K562 (cell line): ENCODE measurements at regions not wholly inside any gene's neighbourhood (a gene's known extent, or its start where the extent isn't known, plus 50 kb on each side); places are given as distances from the start of the nearest gene placed in this dataset.

Source experiments
- ATAC-seq: fragments of 200-7000 bp; cut with Tn5 transposase; 3 replicates; pipeline ENCODE4 v1.9.1; 2020; ENCODE audit warnings: moderate library complexity
- BruUV-seq: library from RNA; stranded (reverse); fragments of 400-500 nt; replicated peaks from 2 replicates; lab custom pipeline; 2021; lab: Mats Ljungman, UMichigan
- CTCF ChIA-PET: fragments of 300-600 bp; formaldehyde crosslinking; extraction: SDS; loops from one replicate; lab custom pipeline; 2021; ENCODE audit warnings: low intra/inter-chr PET ratio; lab: Yijun Ruan, JAX
- POLR2A ChIA-PET: fragments of 300-600, 350-650 bp; sonication (Branson Sonifier 250); formaldehyde crosslinking; extraction: SDS; loops from one replicate; lab custom pipeline; 2021; ENCODE audit warnings: antibody characterized with exemption, inconsistent platforms; lab: Yijun Ruan, JAX
- DNase-seq, 4 experiments: peaks; one replicate each; pipeline versions ENCODE4 v3.0.0 to v3.0.0-alpha.2; 2011 to 2018; ENCODE audit warnings: low spot score in 3 of 4, mixed read lengths in 3 of 4; ENCODE audit errors: extremely low read depth in 1 of 4
- FAIRE-seq: peaks from 2 replicates; lab custom pipeline; 2011; peaks lifted over from hg19 to GRCh38; lab: Jason Lieb, UNC
- H2AFZ ChIP-seq: 2 replicates; pipeline ENCODE4 v1.6.0; 2011; ENCODE audit warnings: low read depth, low read length, control low read depth, inconsistent platforms
- H3K27ac ChIP-seq: fragments of 200-600 bp; 3 replicates; pipeline ENCODE4 v1.8.0; 2011; ENCODE audit warnings: low read depth, mild to moderate bottlenecking, control low read depth, inconsistent platforms, low read length, moderate library complexity, mixed read lengths; ENCODE audit errors: extremely low read depth
- H3K27me3 ChIP-seq, 2 experiments: fragments of 300-600 bp in 1 of 2; 2 replicates in 1 of 2; 3 replicates in 1 of 2; pipeline versions ENCODE4 v1.6.0 to v1.8.0; 2011; ENCODE audit warnings: inconsistent platforms in 2 of 2, low read length in 2 of 2, mild to moderate bottlenecking in 1 of 2, mixed read lengths in 1 of 2, moderate library complexity in 1 of 2; ENCODE audit not compliant: control insufficient read depth in 2 of 2, insufficient read depth in 2 of 2
- H3K36me3 ChIP-seq: fragments of 300-600 bp; 3 replicates; pipeline ENCODE4 v1.8.0; 2011; ENCODE audit warnings: mild to moderate bottlenecking, low read length, inconsistent platforms; ENCODE audit not compliant: control insufficient read depth, insufficient read depth
- H3K4me1 ChIP-seq, 2 experiments: fragments of 200-600 bp in 1 of 2; replicated peaks in 1 of 2; 2 replicates in 1 of 2; 3 replicates in 1 of 2; pipeline versions ENCODE4 v1.5.1 to v1.8.0; 2011; ENCODE audit warnings: inconsistent platforms in 2 of 2, low read length in 2 of 2, mild to moderate bottlenecking in 1 of 2, mixed read lengths in 1 of 2, moderate library complexity in 1 of 2; ENCODE audit not compliant: control insufficient read depth in 2 of 2, insufficient read depth in 2 of 2
- H3K4me2 ChIP-seq: 2 replicates; pipeline ENCODE4 v1.6.1; 2011; ENCODE audit warnings: low read length, control low read depth, inconsistent platforms, mixed read lengths; ENCODE audit not compliant: insufficient read depth
- H3K4me3 ChIP-seq: fragments of 200-600 bp; sonication (generic), shearing (Covaris generic); 2 replicates; pipeline ENCODE4 v1.5.1; 2016; ENCODE audit warnings: control low read depth, inconsistent platforms
- H3K79me2 ChIP-seq: fragments of 200-600 bp; 3 replicates; pipeline ENCODE4 v1.8.0; 2011; ENCODE audit warnings: low read length, inconsistent platforms; ENCODE audit not compliant: control insufficient read depth, insufficient read depth
- H3K9ac ChIP-seq, 2 experiments: 2 replicates each; pipeline versions ENCODE4 v1.6.0 to v1.6.1; 2011; ENCODE audit warnings: low read depth in 2 of 2, low read length in 2 of 2, control low read depth in 1 of 2, inconsistent platforms in 1 of 2, mild to moderate bottlenecking in 1 of 2, mixed read lengths in 1 of 2; ENCODE audit not compliant: insufficient read depth in 1 of 2
- H3K9me1 ChIP-seq: one replicate; pipeline ENCODE4 v1.6.0; 2011; ENCODE audit warnings: inconsistent platforms, mild to moderate bottlenecking, low read length, moderate library complexity; ENCODE audit not compliant: control insufficient read depth, insufficient read depth
- H3K9me3 ChIP-seq: replicated peaks from 2 replicates; pipeline ENCODE4 v1.5.1; 2011; ENCODE audit warnings: low read depth, low read length, inconsistent platforms; ENCODE audit not compliant: control insufficient read depth, insufficient read depth
- H4K20me1 ChIP-seq: replicated peaks from 2 replicates; pipeline ENCODE4 v1.6.1; 2011; ENCODE audit warnings: low read length, inconsistent platforms, mixed read lengths; ENCODE audit not compliant: control insufficient read depth, insufficient read depth
- BDP1 ChIP-seq: IDR thresholded peaks from 3 replicates; pipeline ENCODE4 v1.6.1; 2011; ENCODE audit not compliant: insufficient read length, insufficient read depth
- MAFK ChIP-seq: IDR thresholded peaks from 2 replicates; pipeline ENCODE4 v1.6.1; 2011; ENCODE audit warnings: low read length, improper control_type of control experiment
- TEAD4 ChIP-seq, 2 experiments: sonication (generic) in 1 of 2; formaldehyde crosslinking in 1 of 2; IDR thresholded peaks; 2 replicates each; pipeline versions ENCODE4 v1.6.1 to v1.8.0; 2012 to 2022; ENCODE audit warnings: borderline replicate concordance in 1 of 2, inconsistent platforms in 1 of 2, low read length in 1 of 2, mild to moderate bottlenecking in 1 of 2, missing genetic modification reagents in 1 of 2
- WGBS: fragments of 100-300 bp; shearing (Covaris generic); methylation state at CpG from one replicate; pipeline ENCODE4 v1.1.6; 2016; ENCODE audit warnings: low coverage, mixed read lengths; ENCODE audit not compliant: insufficient coverage; ENCODE audit errors: missing lambda C conversion rate; 5-methylcytosine and 5-hydroxymethylcytosine counted together
- in situ Hi-C: fragments of 300-500 bp; cut with MboI; formaldehyde crosslinking; loops from 4 replicates; pipeline ENCODE4 v1.15.0; 2018; ENCODE audit warnings: inconsistent platforms, mixed read lengths
- intact Hi-C: fragments of 100-400 bp; cut with micrococcal nuclease; formaldehyde crosslinking; loops from 2 replicates; pipeline ENCODE4 v1.14.2; 2022
- TF ChIP-seq, protein P1 (sequence below), 2 experiments: fragments of 450-650 bp; conservative IDR thresholded peaks; 2 replicates each; pipeline ENCODE4 v1.6.1; 2017; ENCODE audit warnings: mild to moderate bottlenecking in 2 of 2, moderate library complexity in 2 of 2
- TF ChIP-seq, protein P2 (sequence below): fragments of 450-650 bp; formaldehyde crosslinking; IDR thresholded peaks from 2 replicates; pipeline ENCODE4 v1.4.0; 2020; ENCODE audit warnings: mild to moderate bottlenecking, mixed read lengths
- TF ChIP-seq, protein P3 (sequence below): fragments of 450-650 bp; IDR thresholded peaks from 2 replicates; pipeline ENCODE4 v1.6.1; 2014; ENCODE audit warnings: low read depth, mild to moderate bottlenecking, moderate library complexity, borderline replicate concordance

DNA sequence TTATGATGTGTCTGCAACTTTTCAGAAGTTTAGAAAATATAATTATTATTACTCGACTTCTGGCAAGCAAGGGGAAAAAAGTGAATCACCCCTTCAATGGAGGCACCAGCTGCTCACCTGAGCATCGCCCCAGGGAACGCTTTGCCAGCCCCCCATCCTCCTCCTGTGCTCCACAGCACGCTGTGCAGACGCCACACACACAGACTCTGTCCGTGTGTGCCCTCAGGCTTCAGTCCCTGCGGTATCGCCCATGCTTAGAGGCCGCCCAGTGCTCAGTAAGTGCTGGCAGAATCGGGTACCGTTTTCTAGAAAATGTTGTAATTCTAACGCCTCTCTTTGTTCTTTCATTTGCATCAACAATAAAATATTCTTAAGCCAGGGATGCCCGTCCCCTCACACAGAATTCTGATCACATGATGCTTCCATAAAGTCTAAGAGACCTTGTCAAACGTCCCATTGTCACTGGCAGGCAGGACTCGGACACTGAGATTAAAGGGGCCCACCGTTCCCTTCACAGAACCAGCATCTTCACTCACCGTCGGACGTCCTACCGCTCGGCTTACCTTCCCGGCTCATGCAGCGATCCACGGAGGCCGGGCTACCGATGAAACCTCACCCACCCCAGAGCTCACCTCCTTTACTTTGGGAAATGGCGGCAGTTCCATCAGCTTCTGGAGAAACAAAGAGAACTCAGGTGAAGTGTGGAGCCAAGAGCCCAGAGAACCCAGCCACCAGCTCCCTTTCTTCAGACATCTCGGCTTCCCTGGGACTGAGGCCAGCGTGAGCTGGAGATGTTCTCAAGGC lies 105.5 kb downstream of the DLL1 start:
- H2AFZ ChIP-seq: no peak overlapping the region
- in situ Hi-C loops (no loop called here), intact Hi-C loops (no loop called here)
- no peak overlapping the region for H3K4me2 ChIP-seq
- no peak overlapping the region for H3K9ac ChIP-seq
- DNase-seq: no peak
- no peaks in the 10 kb centered on the region for H3K79me2 ChIP-seq
- H3K9me1 ChIP-seq: no peaks in the 10 kb centered on the region
- no peak overlapping the region for H3K4me3 ChIP-seq
- H3K9me3 ChIP-seq: 0 out of 2 replicates have a peak, but pooled peaks cover 4% of the 10 kb centered on the region
- peaks cover 13 to 56% of the 10 kb centered on the region in 2 experiments; a peak in 4 of 5 replicates for H3K27me3 ChIP-seq
- CTCF ChIA-PET: no interaction called here
- H3K4me1 ChIP-seq: peaks cover 0 to 4% of the 10 kb centered on the region in 2 experiments; a peak in 1 of 5 replicates
- H3K36me3 ChIP-seq: no peaks in the 10 kb centered on the region
- POLR2A ChIA-PET: no interaction called here
- no peak for FAIRE-seq
- H4K20me1 ChIP-seq: peaks cover 4% of the 10 kb centered on the region; the same call in 1 of the 2 replicates
- H3K27ac ChIP-seq: no peak overlapping the region
- 2% methylated on average over 29 of the region's 29 CpGs for WGBS
- BruUV-seq: no TSS peak
- TF ChIP-seq, protein P1, sequence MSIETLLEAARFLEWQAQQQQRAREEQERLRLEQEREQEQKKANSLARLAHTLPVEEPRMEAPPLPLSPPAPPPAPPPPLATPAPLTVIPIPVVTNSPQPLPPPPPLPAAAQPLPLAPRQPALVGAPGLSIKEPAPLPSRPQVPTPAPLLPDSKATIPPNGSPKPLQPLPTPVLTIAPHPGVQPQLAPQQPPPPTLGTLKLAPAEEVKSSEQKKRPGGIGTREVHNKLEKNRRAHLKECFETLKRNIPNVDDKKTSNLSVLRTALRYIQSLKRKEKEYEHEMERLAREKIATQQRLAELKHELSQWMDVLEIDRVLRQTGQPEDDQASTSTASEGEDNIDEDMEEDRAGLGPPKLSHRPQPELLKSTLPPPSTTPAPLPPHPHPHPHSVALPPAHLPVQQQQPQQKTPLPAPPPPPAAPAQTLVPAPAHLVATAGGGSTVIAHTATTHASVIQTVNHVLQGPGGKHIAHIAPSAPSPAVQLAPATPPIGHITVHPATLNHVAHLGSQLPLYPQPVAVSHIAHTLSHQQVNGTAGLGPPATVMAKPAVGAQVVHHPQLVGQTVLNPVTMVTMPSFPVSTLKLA (conservative IDR thresholded peaks at IDR 0.05): no peak
- TF ChIP-seq BDP1 (no peak), MAFK (no peak), TEAD4 (IDR thresholded peaks at IDR 0.05; ENCODE audit: low read length) (no peak), TEAD4 (CRISPR knock-in tag; IDR thresholded peaks at IDR 0.05; ENCODE audit: borderline replicate concordance) (no peak)
- TF ChIP-seq, protein P2, sequence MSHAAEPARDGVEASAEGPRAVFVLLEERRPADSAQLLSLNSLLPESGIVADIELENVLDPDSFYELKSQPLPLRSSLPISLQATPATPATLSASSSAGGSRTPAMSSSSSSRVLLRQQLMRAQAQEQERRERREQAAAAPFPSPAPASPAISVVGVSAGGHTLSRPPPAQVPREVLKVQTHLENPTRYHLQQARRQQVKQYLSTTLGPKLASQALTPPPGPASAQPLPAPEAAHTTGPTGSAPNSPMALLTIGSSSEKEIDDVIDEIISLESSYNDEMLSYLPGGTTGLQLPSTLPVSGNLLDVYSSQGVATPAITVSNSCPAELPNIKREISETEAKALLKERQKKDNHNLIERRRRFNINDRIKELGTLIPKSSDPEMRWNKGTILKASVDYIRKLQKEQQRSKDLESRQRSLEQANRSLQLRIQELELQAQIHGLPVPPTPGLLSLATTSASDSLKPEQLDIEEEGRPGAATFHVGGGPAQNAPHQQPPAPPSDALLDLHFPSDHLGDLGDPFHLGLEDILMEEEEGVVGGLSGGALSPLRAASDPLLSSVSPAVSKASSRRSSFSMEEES (CRISPR knock-in tag): 0 out of 2 replicates have a peak, but pooled peaks have one; percentile 3
- TF ChIP-seq, protein P3, sequence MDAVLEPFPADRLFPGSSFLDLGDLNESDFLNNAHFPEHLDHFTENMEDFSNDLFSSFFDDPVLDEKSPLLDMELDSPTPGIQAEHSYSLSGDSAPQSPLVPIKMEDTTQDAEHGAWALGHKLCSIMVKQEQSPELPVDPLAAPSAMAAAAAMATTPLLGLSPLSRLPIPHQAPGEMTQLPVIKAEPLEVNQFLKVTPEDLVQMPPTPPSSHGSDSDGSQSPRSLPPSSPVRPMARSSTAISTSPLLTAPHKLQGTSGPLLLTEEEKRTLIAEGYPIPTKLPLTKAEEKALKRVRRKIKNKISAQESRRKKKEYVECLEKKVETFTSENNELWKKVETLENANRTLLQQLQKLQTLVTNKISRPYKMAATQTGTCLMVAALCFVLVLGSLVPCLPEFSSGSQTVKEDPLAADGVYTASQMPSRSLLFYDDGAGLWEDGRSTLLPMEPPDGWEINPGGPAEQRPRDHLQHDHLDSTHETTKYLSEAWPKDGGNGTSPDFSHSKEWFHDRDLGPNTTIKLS: no peak
- TF ChIP-seq, all 486 proteins: peak for 1
- ATAC-seq: no peak
